Lower leg skin (tissue), 4 donors: ENCODE measurements at regions not wholly inside any gene's neighbourhood (a gene's known extent, or its start where the extent isn't known, plus 50 kb on each side); places are given as distances from the start of the nearest gene placed in this dataset.

Experiments used
- DNase-seq, 2 donors: peaks; one replicate each; pipeline ENCODE4 v3.0.0-alpha.2; 2019; ENCODE audit warnings: low spot score in 2 of 2
- H3K4me3 ChIP-seq: fragments of 200-600 bp; sonication (generic); 2 replicates; pipeline ENCODE4 v1.5.1; 2017; ENCODE audit warnings: mild to moderate bottlenecking, low read depth; ENCODE audit not compliant: poor library complexity, severe bottlenecking
- CTCF ChIP-seq, 3 donors: fragments of 450-650 bp; IDR thresholded peaks; one replicate each; pipeline ENCODE4 v1.5.1; 2016; ENCODE audit warnings: antibody characterized with exemption in 3 of 3, mild to moderate bottlenecking in 3 of 3, moderate library complexity in 2 of 3
- POLR2A ChIP-seq, 2 donors: fragments of 450-650 bp; IDR thresholded peaks; one replicate each; pipeline ENCODE4 v1.6.1; 2016 to 2017; ENCODE audit warnings: antibody characterized with exemption in 2 of 2, mild to moderate bottlenecking in 1 of 2, moderate library complexity in 1 of 2
- WGBS, 2 donors: methylation state at CpG; one replicate each; pipeline ENCODE4 v1.1.5; 2018; 5-methylcytosine and 5-hydroxymethylcytosine counted together
- intact Hi-C: fragments of 100-400 bp; cut with DNase I; formaldehyde crosslinking; loops from one replicate; pipeline ENCODE4 v1.15.0; 2023; ENCODE audit warnings: low total_unique reads

GRCh38 chr21:37967036-37967435, 50.8 kb upstream of the KCNJ6 start:
- DNase-seq = no peak
- TF ChIP-seq POLR2A (IDR thresholded peaks at IDR 0.05) = no peak
- no peak for TF ChIP-seq CTCF (IDR thresholded peaks at IDR 0.05)

GRCh38 chr21:37968744-37969143, 52.5 kb upstream of the KCNJ6 start:
- DNase-seq = no peak
- 87% methylated on average over 3 of the region's 3 CpGs for WGBS, 2 donors
- intact Hi-C loops = loop anchor here (1.0 kb wide), 1 partner anchor 43 kb away; no protein-coding TSS in a partner anchor
- TF ChIP-seq CTCF (IDR thresholded peaks at IDR 0.05) = no peak
- TF ChIP-seq POLR2A (IDR thresholded peaks at IDR 0.05) = no peak
- no peak overlapping the region for H3K4me3 ChIP-seq

More at GRCh38 chr21:37967036-37967435, 50.8 kb upstream of the KCNJ6 start:
- no peak overlapping the region for H3K4me3 ChIP-seq
- intact Hi-C loops = no loop called here

GRCh38 chr21:37970548-37970947, 54.3 kb upstream of the KCNJ6 start:
- intact Hi-C loops = no loop called here
- peak in 1 of 2 donors; percentile 15 for DNase-seq
- TF ChIP-seq POLR2A (IDR thresholded peaks at IDR 0.05) (no peak), CTCF (IDR thresholded peaks at IDR 0.05) (no peak)
- 19 to 20% methylated on average over 4 of the region's 4 CpGs for WGBS, 2 donors
- H3K4me3 ChIP-seq = no peak overlapping the region

- intact Hi-C loops = no loop called here
- no peak overlapping the region for H3K4me3 ChIP-seq
- no peak for TF ChIP-seq CTCF (IDR thresholded peaks at IDR 0.05)
- no peak for TF ChIP-seq POLR2A (IDR thresholded peaks at IDR 0.05)
- WGBS, 2 donors = 69 to 75% methylated on average over 6 of the region's 6 CpGs
- DNase-seq = peak in 1 of 2 donors; percentile 68
Observed at GRCh38 chr21:37971390-37971950, 55.2 kb upstream of the KCNJ6 start.

- no peak for TF ChIP-seq POLR2A (IDR thresholded peaks at IDR 0.05)
- no peak for TF ChIP-seq CTCF (IDR thresholded peaks at IDR 0.05)
Observed at GRCh38 chr21:37974081-37974480, 57.8 kb upstream of the KCNJ6 start.

More at GRCh38 chr21:37974081-37974480, 57.8 kb upstream of the KCNJ6 start:
- H3K4me3 ChIP-seq = no peak overlapping the region
- DNase-seq = no peak
- 87 to 95% methylated on average over 6 of the region's 6 CpGs for WGBS, 2 donors
- intact Hi-C loops = no loop called here
